HG03558 (cell line): ENCODE measurements at regions not wholly inside any gene's neighbourhood (a gene's known extent, or its start where the extent isn't known, plus 50 kb on each side); places are given as distances from the start of the nearest gene placed in this dataset.
"Not testable (repeated sequence)": the region's sequence is repeated elsewhere in the genome, so short reads cannot be mapped to it uniquely, and the experiment has no call there.

ENCODE experiments used
- ATAC-seq: cut with Tn5 transposase; IDR thresholded peaks from one replicate; pipeline ENCODE4 v1.9.1; 2021; ENCODE audit warnings: moderate number of reproducible peaks; ENCODE audit not compliant: unreplicated experiment; ENCODE audit errors: extremely low read depth

- no peak for ATAC-seq
These were observed 73.5 kb upstream of the TENM4 start for GRCh38 chr11:79514290-79514689.

GRCh38 chr11:79512706-79513469 lies 72.1 kb upstream of the TENM4 start:
- no peak for ATAC-seq

GRCh38 chr11:79510960-79511359 lies 70.1 kb upstream of the TENM4 start:
- no peak for ATAC-seq

- ATAC-seq, result no peak
These were observed 67.6 kb upstream of the TENM4 start for GRCh38 chr11:79508461-79508860.

GRCh38 chr11:79507706-79508105 lies 66.9 kb upstream of the TENM4 start:
- no peak for ATAC-seq

GRCh38 chr11:79506734-79507344 lies 66.0 kb upstream of the TENM4 start:
- ATAC-seq, result no peak

GRCh38 chr11:79506124-79506523 lies 65.3 kb upstream of the TENM4 start:
- no peak for ATAC-seq

GRCh38 chr11:79503028-79503427 lies 62.2 kb upstream of the TENM4 start:
- ATAC-seq, result no peak

- no peak for ATAC-seq
These were observed 60.9 kb upstream of the TENM4 start for GRCh38 chr11:79501707-79502106.

GRCh38 chr11:79499929-79500328 lies 59.1 kb upstream of the TENM4 start:
- ATAC-seq, result not testable (repeated sequence)

GRCh38 chr11:79498667-79499066 lies 57.8 kb upstream of the TENM4 start:
- no peak for ATAC-seq

GRCh38 chr11:79493555-79494171 lies 52.8 kb upstream of the TENM4 start:
- no peak for ATAC-seq

GRCh38 chr11:79492008-79492407 lies 51.2 kb upstream of the TENM4 start:
- no peak for ATAC-seq
